NB4 (cell line): ENCODE measurements at regions not wholly inside any gene's neighbourhood (a gene's known extent, or its start where the extent isn't known, plus 50 kb on each side); places are given as distances from the start of the nearest gene placed in this dataset.

Experiments used
- CTCF ChIP-seq: IDR thresholded peaks from one replicate; pipeline ENCODE4 v1.5.1; 2012; ENCODE audit warnings: low read depth, low read length
- MAX ChIP-seq: IDR thresholded peaks from 2 replicates; pipeline ENCODE4 v1.6.1; 2011; ENCODE audit warnings: low read depth, low read length

- TF ChIP-seq CTCF (no peak), MAX (no peak)
Observed at GRCh38 chr1:79197421-79197820, 190.9 kb upstream of the ADGRL4 start.
